SK-N-SH (cell line): ENCODE measurements at regions not wholly inside any gene's neighbourhood (a gene's known extent, or its start where the extent isn't known, plus 50 kb on each side); places are given as distances from the start of the nearest gene placed in this dataset.

Experiments
- CTCF ChIA-PET: fragments of 300-600, 350-600 bp; formaldehyde crosslinking; extraction: SDS; loops from one replicate; lab custom pipeline; 2021; lab: Yijun Ruan, JAX
- POLR2A ChIA-PET: fragments of 350-600 bp; sonication (Branson Sonifier 250); formaldehyde crosslinking; extraction: SDS; loops from one replicate; lab custom pipeline; 2020; ENCODE audit warnings: antibody characterized with exemption, inconsistent platforms; lab: Yijun Ruan, JAX
- DNase-seq: peaks from one replicate; pipeline ENCODE4 v3.0.0; 2012
- H2AFZ ChIP-seq: fragments of 200-600 bp; sonication (generic); 2 replicates; pipeline ENCODE4 v1.8.1; 2016; ENCODE audit warnings: antibody characterized with exemption, mild to moderate bottlenecking, low read depth
- H3F3A ChIP-seq: fragments of 200-600 bp; sonication (generic); replicated peaks from 2 replicates; pipeline ENCODE3; 2016; ENCODE audit warnings: antibody characterized with exemption, mild to moderate bottlenecking; ENCODE audit not compliant: insufficient read depth
- H3K27ac ChIP-seq, 2 experiments: fragments of 200-500 bp in 1 of 2; fragments of 200-600 bp in 1 of 2; sonication (Bioruptor generic) in 1 of 2; sonication (generic), shearing (Covaris generic) in 1 of 2; 2 replicates each; pipeline versions ENCODE4 v1.5.1 to v1.6.1; 2014 to 2016; ENCODE audit warnings: low read depth in 2 of 2, inconsistent platforms in 1 of 2, low read length in 1 of 2, mild to moderate bottlenecking in 1 of 2, mixed read lengths in 1 of 2
- H3K27me3 ChIP-seq: fragments of 200-600 bp; sonication (generic), shearing (Covaris generic); 2 replicates; pipeline ENCODE4 v1.6.1; 2016; ENCODE audit warnings: mixed run types; ENCODE audit not compliant: insufficient read depth
- H3K36me3 ChIP-seq, 2 experiments: fragments of 200-500 bp in 1 of 2; fragments of 200-600 bp in 1 of 2; sonication (Bioruptor generic) in 1 of 2; sonication (generic) in 1 of 2; replicated peaks in 1 of 2; 2 replicates each; pipeline versions ENCODE3 to v1.5.1; 2014 to 2016; ENCODE audit warnings: low read length in 1 of 2, mild to moderate bottlenecking in 1 of 2; ENCODE audit not compliant: insufficient read depth in 2 of 2, control insufficient read depth in 1 of 2
- H3K4me1 ChIP-seq, 2 experiments: fragments of 200-500 bp in 1 of 2; fragments of 200-600 bp in 1 of 2; sonication (Bioruptor generic) in 1 of 2; sonication (generic), shearing (Covaris generic) in 1 of 2; 2 replicates each; pipeline versions ENCODE4 v1.5.1 to v1.6.1; 2014 to 2016; ENCODE audit warnings: low read depth in 1 of 2, low read length in 1 of 2, mixed run types in 1 of 2; ENCODE audit not compliant: insufficient read depth in 2 of 2, control insufficient read depth in 1 of 2
- H3K4me2 ChIP-seq: fragments of 200-600 bp; sonication (generic), shearing (Covaris generic); 2 replicates; pipeline ENCODE4 v1.6.1; 2017; ENCODE audit warnings: mixed run types
- H3K4me3 ChIP-seq, 2 experiments: fragments of 200-500 bp in 1 of 2; fragments of 200-600 bp in 1 of 2; sonication (Bioruptor generic) in 1 of 2; sonication (generic), shearing (Covaris generic) in 1 of 2; 2 replicates each; pipeline versions ENCODE4 v1.5.1 to v1.8.1; 2014 to 2016; ENCODE audit warnings: low read depth in 2 of 2, inconsistent platforms in 1 of 2, low read length in 1 of 2, mild to moderate bottlenecking in 1 of 2, mixed read lengths in 1 of 2, moderate library complexity in 1 of 2
- H3K79me2 ChIP-seq: fragments of 200-600 bp; sonication (generic); 2 replicates; pipeline ENCODE4 v1.8.1; 2017; ENCODE audit warnings: mild to moderate bottlenecking; ENCODE audit not compliant: insufficient read depth
- H3K9ac ChIP-seq: fragments of 200-600 bp; sonication (generic); 2 replicates; pipeline ENCODE4 v1.6.1; 2017; ENCODE audit warnings: mixed run types
- H3K9me2 ChIP-seq: fragments of 200-600 bp; sonication (generic); 2 replicates; pipeline ENCODE4 v1.6.1; 2017; ENCODE audit warnings: mixed run types
- H3K9me3 ChIP-seq: fragments of 200-600 bp; sonication (generic); 2 replicates; pipeline ENCODE4 v1.6.1; 2017; ENCODE audit warnings: mixed run types, mild to moderate bottlenecking, moderate library complexity
- H4K20me1 ChIP-seq: fragments of 200-600 bp; sonication (generic); 2 replicates; pipeline ENCODE4 v1.6.1; 2017; ENCODE audit warnings: mild to moderate bottlenecking, mixed run types; ENCODE audit not compliant: insufficient read depth
- CHD2 ChIP-seq: fragments of 150-350 bp; IDR thresholded peaks from 2 replicates; pipeline ENCODE4 v1.6.1; 2018; ENCODE audit warnings: low read length; ENCODE audit not compliant: partially characterized antibody
- CTCF ChIP-seq: fragments of 200-600 bp; sonication (generic); IDR thresholded peaks from 2 replicates; pipeline ENCODE4 v1.6.1; 2017; ENCODE audit warnings: antibody characterized with exemption, mild to moderate bottlenecking, moderate library complexity
- ELF1 ChIP-seq: IDR thresholded peaks from 2 replicates; pipeline ENCODE4 v1.4.0; 2012
- EP300 ChIP-seq, 2 experiments: IDR thresholded peaks; 2 replicates each; pipeline versions ENCODE4 v1.4.0 to v1.6.1; 2012; ENCODE audit warnings: borderline replicate concordance in 1 of 2, low read depth in 1 of 2, low read length in 1 of 2
- EZH2phosphoT487 ChIP-seq: fragments of 200-600 bp; sonication (generic); IDR thresholded peaks from 2 replicates; pipeline ENCODE4 v1.6.1; 2017; ENCODE audit warnings: low read depth, mixed run types, mild to moderate bottlenecking, antibody characterized with exemption, moderate library complexity, borderline replicate concordance
- FOSL2 ChIP-seq: IDR thresholded peaks from 2 replicates; pipeline ENCODE4 v1.4.0; 2012; ENCODE audit warnings: low read depth, mild to moderate bottlenecking, moderate library complexity, borderline replicate concordance
- FOXJ3 ChIP-seq: sonication (generic); formaldehyde crosslinking; IDR thresholded peaks from 2 replicates; pipeline ENCODE4 v1.5.1; 2020; ENCODE audit warnings: mild to moderate bottlenecking, missing genetic modification reagents
- JUND ChIP-seq: IDR thresholded peaks from 2 replicates; pipeline ENCODE4 v1.4.0; 2012
- MXI1 ChIP-seq: IDR thresholded peaks from 2 replicates; pipeline ENCODE4 v1.6.1; 2012; ENCODE audit warnings: mild to moderate bottlenecking, low read depth, low read length, improper control_type of control experiment
- POLR2AphosphoS5 ChIP-seq: IDR thresholded peaks from 2 replicates; pipeline ENCODE4 v1.6.1; 2012; ENCODE audit warnings: low read depth, low read length
- SIN3A ChIP-seq: IDR thresholded peaks from 2 replicates; pipeline ENCODE4 v1.6.1; 2012; ENCODE audit warnings: low read depth, mild to moderate bottlenecking, low read length, moderate library complexity, borderline replicate concordance
- TAF1 ChIP-seq: IDR thresholded peaks from 2 replicates; pipeline ENCODE4 v1.6.1; 2012; ENCODE audit warnings: low read depth, mild to moderate bottlenecking, low read length, moderate library complexity, borderline replicate concordance
- TCF12 ChIP-seq: IDR thresholded peaks from 2 replicates; pipeline ENCODE4 v1.4.0; 2012
- TEAD4 ChIP-seq: IDR thresholded peaks from 2 replicates; pipeline ENCODE4 v1.4.0; 2012; ENCODE audit warnings: mild to moderate bottlenecking, borderline replicate concordance; ENCODE audit not compliant: insufficient read depth
- ZBTB33 ChIP-seq: IDR thresholded peaks from 2 replicates; pipeline ENCODE4 v1.4.0; 2012; ENCODE audit warnings: low read depth, borderline replicate concordance
- WGBS: methylation state at CpG from one replicate; pipeline ENCODE4 v1.1.6; 2017; ENCODE audit warnings: low lambda C conversion rate; 5-methylcytosine and 5-hydroxymethylcytosine counted together
- TF ChIP-seq, protein P1 (sequence below): IDR thresholded peaks from 2 replicates; pipeline ENCODE4 v1.6.1; 2012; ENCODE audit warnings: mild to moderate bottlenecking, low read depth, low read length, moderate library complexity
- TF ChIP-seq, protein P2 (sequence below): IDR thresholded peaks from 2 replicates; pipeline ENCODE4 v1.4.0; 2012; ENCODE audit warnings: low read depth, borderline replicate concordance
- TF ChIP-seq, protein P3 (sequence below): IDR thresholded peaks from 2 replicates; pipeline ENCODE4; 2012
- TF ChIP-seq, protein P4 (sequence below): IDR thresholded peaks from 2 replicates; pipeline ENCODE4 v1.4.0; 2012; ENCODE audit warnings: low read depth

GRCh38 chr9:2406252-2406651 is 215.3 kb upstream of the VLDLR start:
- WGBS: 73% methylated on average over 5 of the region's 12 CpGs
- no peak overlapping the region for H3K4me2 ChIP-seq
- H3K79me2 ChIP-seq: no peaks in the 10 kb centered on the region
- no peak overlapping the region for H2AFZ ChIP-seq
- POLR2A ChIA-PET: no interaction called here
- TF ChIP-seq ELF1: no peak
- TF ChIP-seq EZH2phosphoT487: no peak
- TF ChIP-seq TEAD4: no peak
- no peak for TF ChIP-seq JUND
- TF ChIP-seq, protein P1, sequence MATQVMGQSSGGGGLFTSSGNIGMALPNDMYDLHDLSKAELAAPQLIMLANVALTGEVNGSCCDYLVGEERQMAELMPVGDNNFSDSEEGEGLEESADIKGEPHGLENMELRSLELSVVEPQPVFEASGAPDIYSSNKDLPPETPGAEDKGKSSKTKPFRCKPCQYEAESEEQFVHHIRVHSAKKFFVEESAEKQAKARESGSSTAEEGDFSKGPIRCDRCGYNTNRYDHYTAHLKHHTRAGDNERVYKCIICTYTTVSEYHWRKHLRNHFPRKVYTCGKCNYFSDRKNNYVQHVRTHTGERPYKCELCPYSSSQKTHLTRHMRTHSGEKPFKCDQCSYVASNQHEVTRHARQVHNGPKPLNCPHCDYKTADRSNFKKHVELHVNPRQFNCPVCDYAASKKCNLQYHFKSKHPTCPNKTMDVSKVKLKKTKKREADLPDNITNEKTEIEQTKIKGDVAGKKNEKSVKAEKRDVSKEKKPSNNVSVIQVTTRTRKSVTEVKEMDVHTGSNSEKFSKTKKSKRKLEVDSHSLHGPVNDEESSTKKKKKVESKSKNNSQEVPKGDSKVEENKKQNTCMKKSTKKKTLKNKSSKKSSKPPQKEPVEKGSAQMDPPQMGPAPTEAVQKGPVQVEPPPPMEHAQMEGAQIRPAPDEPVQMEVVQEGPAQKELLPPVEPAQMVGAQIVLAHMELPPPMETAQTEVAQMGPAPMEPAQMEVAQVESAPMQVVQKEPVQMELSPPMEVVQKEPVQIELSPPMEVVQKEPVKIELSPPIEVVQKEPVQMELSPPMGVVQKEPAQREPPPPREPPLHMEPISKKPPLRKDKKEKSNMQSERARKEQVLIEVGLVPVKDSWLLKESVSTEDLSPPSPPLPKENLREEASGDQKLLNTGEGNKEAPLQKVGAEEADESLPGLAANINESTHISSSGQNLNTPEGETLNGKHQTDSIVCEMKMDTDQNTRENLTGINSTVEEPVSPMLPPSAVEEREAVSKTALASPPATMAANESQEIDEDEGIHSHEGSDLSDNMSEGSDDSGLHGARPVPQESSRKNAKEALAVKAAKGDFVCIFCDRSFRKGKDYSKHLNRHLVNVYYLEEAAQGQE: no peak
- no peak for TF ChIP-seq TCF12
- TF ChIP-seq CTCF: no peak
- TF ChIP-seq, protein P2, sequence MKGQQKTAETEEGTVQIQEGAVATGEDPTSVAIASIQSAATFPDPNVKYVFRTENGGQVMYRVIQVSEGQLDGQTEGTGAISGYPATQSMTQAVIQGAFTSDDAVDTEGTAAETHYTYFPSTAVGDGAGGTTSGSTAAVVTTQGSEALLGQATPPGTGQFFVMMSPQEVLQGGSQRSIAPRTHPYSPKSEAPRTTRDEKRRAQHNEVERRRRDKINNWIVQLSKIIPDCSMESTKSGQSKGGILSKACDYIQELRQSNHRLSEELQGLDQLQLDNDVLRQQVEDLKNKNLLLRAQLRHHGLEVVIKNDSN: no peak
- TF ChIP-seq SIN3A: no peak
- TF ChIP-seq, protein P3, sequence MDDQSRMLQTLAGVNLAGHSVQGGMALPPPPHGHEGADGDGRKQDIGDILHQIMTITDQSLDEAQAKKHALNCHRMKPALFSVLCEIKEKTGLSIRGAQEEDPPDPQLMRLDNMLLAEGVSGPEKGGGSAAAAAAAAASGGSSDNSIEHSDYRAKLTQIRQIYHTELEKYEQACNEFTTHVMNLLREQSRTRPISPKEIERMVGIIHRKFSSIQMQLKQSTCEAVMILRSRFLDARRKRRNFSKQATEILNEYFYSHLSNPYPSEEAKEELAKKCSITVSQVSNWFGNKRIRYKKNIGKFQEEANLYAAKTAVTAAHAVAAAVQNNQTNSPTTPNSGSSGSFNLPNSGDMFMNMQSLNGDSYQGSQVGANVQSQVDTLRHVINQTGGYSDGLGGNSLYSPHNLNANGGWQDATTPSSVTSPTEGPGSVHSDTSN: no peak
- no peak for TF ChIP-seq ZBTB33
- TF ChIP-seq MXI1: no peak
- no peak for TF ChIP-seq FOXJ3
- no peak for TF ChIP-seq POLR2AphosphoS5
- TF ChIP-seq CHD2: no peak
- TF ChIP-seq TAF1: no peak
- no peak for TF ChIP-seq FOSL2
- TF ChIP-seq, protein P4, sequence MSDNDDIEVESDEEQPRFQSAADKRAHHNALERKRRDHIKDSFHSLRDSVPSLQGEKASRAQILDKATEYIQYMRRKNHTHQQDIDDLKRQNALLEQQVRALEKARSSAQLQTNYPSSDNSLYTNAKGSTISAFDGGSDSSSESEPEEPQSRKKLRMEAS: no peak
- TF ChIP-seq EP300 (IDR thresholded peaks at IDR 0.05; ENCODE audit: borderline replicate concordance in 1 of 2, low read depth in 1 of 2, low read length in 1 of 2): no peak
- no peak overlapping the region for H3K9ac ChIP-seq
- no peaks in the 10 kb centered on the region for H3K4me1 ChIP-seq
- no peaks in the 10 kb centered on the region for H3F3A ChIP-seq
- DNase-seq: no peak
- H3K9me2 ChIP-seq: no peaks in the 10 kb centered on the region
- no peak overlapping the region for H3K4me3 ChIP-seq
- no peaks in the 10 kb centered on the region for H3K36me3 ChIP-seq
- H3K27me3 ChIP-seq: no peaks in the 10 kb centered on the region
- no peak overlapping the region for H3K27ac ChIP-seq
- no peaks in the 10 kb centered on the region for H4K20me1 ChIP-seq
- CTCF ChIA-PET: no interaction called here
- H3K9me3 ChIP-seq: no peaks in the 10 kb centered on the region
